Breast epithelium (tissue), 4 donors: ENCODE measurements at regions not wholly inside any gene's neighbourhood (a gene's known extent, or its start where the extent isn't known, plus 50 kb on each side); places are given as distances from the start of the nearest gene placed in this dataset.

Experiments used
- DNase-seq, 2 donors: peaks; one replicate each; pipeline ENCODE4 v3.0.0-alpha.2; 2019; ENCODE audit warnings: low spot score in 2 of 2
- H3K27ac ChIP-seq, 2 donors: fragments of 200-600 bp; sonication (generic) in 1 of 2; one replicate each; pipeline ENCODE4 v1.5.1; 2016 to 2019; ENCODE audit warnings: mild to moderate bottlenecking in 1 of 2
- H3K27me3 ChIP-seq, 2 donors: fragments of 200-600 bp; sonication (generic) in 1 of 2; one replicate each; pipeline versions ENCODE4 v1.5.1 to v1.6.0; 2017 to 2019; ENCODE audit warnings: control low read depth in 1 of 2, mild to moderate bottlenecking in 1 of 2
- H3K36me3 ChIP-seq: fragments of 200-600 bp; one replicate; pipeline ENCODE4 v1.5.1; 2019
- H3K4me1 ChIP-seq, 2 donors: fragments of 200-600 bp; sonication (generic); one replicate each; pipeline ENCODE4 v1.5.1; 2016 to 2019; ENCODE audit warnings: control low read depth in 1 of 2
- H3K4me3 ChIP-seq, 3 donors: fragments of 200-600 bp; sonication (generic); 1 replicate in 2 of 3; 2 replicates in 1 of 3; pipeline ENCODE4 v1.5.1; 2016 to 2019; ENCODE audit warnings: mild to moderate bottlenecking in 3 of 3, moderate library complexity in 2 of 3
- H3K9me3 ChIP-seq, 2 donors: fragments of 200-600 bp; sonication (generic) in 1 of 2; one replicate each; pipeline ENCODE4 v1.5.1; 2016 to 2019; ENCODE audit warnings: control low read depth in 1 of 2
- POLR2A ChIP-seq: fragments of 450-650 bp; IDR thresholded peaks from one replicate; pipeline ENCODE4 v1.6.1; 2016; ENCODE audit warnings: antibody characterized with exemption, mild to moderate bottlenecking, moderate library complexity
- POLR2AphosphoS5 ChIP-seq, 3 donors: sonication (generic); formaldehyde crosslinking; IDR thresholded peaks; one replicate each; pipeline ENCODE4 v1.6.1; 2017; ENCODE audit warnings: antibody characterized with exemption in 3 of 3
- intact Hi-C: fragments of 100-400 bp; cut with DNase I; formaldehyde crosslinking; loops from one replicate; pipeline ENCODE4 v1.15.1; 2023; ENCODE audit warnings: low total_unique reads
- TF ChIP-seq, protein P1 (sequence below), 3 donors: fragments of 450-650 bp; IDR thresholded peaks; one replicate each; pipeline ENCODE4 v1.5.1; 2016 to 2017; ENCODE audit warnings: antibody characterized with exemption in 3 of 3, mild to moderate bottlenecking in 3 of 3, moderate library complexity in 3 of 3

DNA sequence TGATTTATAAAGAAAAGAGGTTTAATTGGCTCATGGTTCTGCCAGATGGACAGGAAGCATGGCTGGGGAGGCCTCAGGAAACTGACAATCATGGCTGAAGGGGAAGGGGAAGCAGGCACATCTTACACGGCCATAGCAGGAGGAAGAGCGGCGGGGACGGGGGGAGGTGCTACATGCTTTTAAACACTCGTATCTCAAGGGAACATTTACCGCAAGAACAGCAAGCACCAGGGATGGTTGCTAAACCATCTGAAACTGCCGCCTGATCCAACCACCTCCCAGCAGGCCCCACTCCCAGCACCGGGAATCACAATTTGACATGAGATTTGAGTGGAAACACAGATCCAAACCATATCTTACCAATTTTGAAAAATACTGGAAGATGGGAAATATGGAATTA, 362.8 kb downstream of the FBXO15 start:
- Histone ChIP-seq H3K27me3 (no peaks in the 10 kb centered on the region), H3K4me1 (no peaks in the 10 kb centered on the region), H3K36me3 (no peaks in the 10 kb centered on the region), H3K9me3 (no peaks in the 10 kb centered on the region), H3K27ac (peak overlapping the region in 1 of 2 donors; percentile 55), H3K4me3 (no peak overlapping the region)
- intact Hi-C loops: no loop called here
- DNase-seq: no peak
- TF ChIP-seq POLR2A (no peak), POLR2AphosphoS5 (IDR thresholded peaks at IDR 0.05) (no peak)
- TF ChIP-seq, protein P1, sequence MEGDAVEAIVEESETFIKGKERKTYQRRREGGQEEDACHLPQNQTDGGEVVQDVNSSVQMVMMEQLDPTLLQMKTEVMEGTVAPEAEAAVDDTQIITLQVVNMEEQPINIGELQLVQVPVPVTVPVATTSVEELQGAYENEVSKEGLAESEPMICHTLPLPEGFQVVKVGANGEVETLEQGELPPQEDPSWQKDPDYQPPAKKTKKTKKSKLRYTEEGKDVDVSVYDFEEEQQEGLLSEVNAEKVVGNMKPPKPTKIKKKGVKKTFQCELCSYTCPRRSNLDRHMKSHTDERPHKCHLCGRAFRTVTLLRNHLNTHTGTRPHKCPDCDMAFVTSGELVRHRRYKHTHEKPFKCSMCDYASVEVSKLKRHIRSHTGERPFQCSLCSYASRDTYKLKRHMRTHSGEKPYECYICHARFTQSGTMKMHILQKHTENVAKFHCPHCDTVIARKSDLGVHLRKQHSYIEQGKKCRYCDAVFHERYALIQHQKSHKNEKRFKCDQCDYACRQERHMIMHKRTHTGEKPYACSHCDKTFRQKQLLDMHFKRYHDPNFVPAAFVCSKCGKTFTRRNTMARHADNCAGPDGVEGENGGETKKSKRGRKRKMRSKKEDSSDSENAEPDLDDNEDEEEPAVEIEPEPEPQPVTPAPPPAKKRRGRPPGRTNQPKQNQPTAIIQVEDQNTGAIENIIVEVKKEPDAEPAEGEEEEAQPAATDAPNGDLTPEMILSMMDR (IDR thresholded peaks at IDR 0.05): no peak

DNA sequence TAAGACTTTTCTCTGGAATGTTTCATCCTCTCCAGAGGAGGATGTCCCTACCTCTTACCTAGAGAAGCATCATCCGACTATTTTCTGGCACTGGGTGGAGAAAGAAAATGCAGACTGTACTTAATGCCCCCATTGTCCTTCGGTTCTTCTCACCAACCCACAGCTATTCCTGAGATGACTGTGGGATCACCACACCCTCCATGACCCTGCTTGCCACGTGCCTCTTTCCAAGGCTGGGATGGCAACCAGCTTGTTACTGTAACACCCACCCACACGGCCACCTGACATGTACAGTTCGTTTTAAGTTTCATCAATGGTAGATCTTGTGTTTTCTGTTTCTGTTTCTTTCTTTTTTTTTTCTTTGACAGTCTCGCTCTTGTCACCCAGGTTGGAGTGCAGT, 365.2 kb downstream of the FBXO15 start:
- H3K27ac ChIP-seq: no peak overlapping the region
- DNase-seq: no peak
- no peaks in the 10 kb centered on the region for H3K36me3 ChIP-seq
- no peaks in the 10 kb centered on the region for H3K9me3 ChIP-seq
- H3K4me3 ChIP-seq: no peak overlapping the region
- intact Hi-C loops: no loop called here
- no peaks in the 10 kb centered on the region for H3K27me3 ChIP-seq
- TF ChIP-seq POLR2AphosphoS5 (IDR thresholded peaks at IDR 0.05) (no peak), POLR2A (no peak)
- TF ChIP-seq, protein P1 (IDR thresholded peaks at IDR 0.05): no peak
- H3K4me1 ChIP-seq: no peaks in the 10 kb centered on the region

DNA sequence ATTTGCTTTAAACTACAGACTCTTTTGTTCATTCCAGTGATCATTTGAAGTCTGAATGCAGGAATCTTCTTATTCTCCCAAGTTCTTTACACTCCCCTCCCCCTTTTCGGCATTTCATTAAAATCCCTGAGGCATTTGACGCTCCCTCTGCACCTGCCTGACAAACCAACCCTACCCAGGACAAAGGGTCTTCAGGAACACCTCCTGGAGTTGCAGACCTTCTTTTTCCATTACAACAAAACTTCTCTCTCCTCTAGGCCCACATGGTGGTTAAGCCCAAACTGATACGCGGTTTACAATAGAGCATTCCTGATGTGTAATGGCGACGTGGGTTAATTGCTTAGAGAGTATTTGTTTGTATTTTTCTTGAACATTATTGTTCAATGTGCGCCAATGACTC, 367.4 kb downstream of the FBXO15 start:
- intact Hi-C loops: no loop called here
- TF ChIP-seq POLR2AphosphoS5 (IDR thresholded peaks at IDR 0.05) (no peak), POLR2A (no peak)
- TF ChIP-seq, protein P1 (IDR thresholded peaks at IDR 0.05): no peak
- H3K27ac ChIP-seq: no peak overlapping the region
- H3K4me3 ChIP-seq: no peak overlapping the region
- no peaks in the 10 kb centered on the region for H3K27me3 ChIP-seq
- no peaks in the 10 kb centered on the region for H3K36me3 ChIP-seq
- no peak for DNase-seq
- no peaks in the 10 kb centered on the region for H3K9me3 ChIP-seq
- H3K4me1 ChIP-seq: no peaks in the 10 kb centered on the region

DNA sequence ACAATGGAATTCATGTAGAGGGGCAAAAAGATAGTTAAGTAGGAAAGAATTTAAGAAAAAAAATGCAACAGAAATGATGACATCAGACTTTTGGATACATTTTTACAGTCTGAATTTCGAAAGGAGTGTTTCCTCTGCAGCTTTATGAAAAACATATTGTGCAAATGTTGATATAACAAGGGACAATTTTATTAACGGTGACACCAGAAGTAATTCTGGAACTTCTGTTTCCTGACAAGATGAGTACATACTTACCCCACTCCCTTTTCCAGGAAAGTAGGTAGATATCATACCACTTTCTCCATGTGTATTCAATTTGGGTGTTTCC, 369.6 kb downstream of the FBXO15 start:
- no peak for DNase-seq
- intact Hi-C loops: no loop called here
- Histone ChIP-seq H3K36me3 (no peaks in the 10 kb centered on the region), H3K27me3 (no peaks in the 10 kb centered on the region), H3K4me1 (no peaks in the 10 kb centered on the region), H3K9me3 (no peaks in the 10 kb centered on the region), H3K4me3 (no peak overlapping the region), H3K27ac (no peak overlapping the region)
- TF ChIP-seq, protein P1 (IDR thresholded peaks at IDR 0.05): no peak
- TF ChIP-seq POLR2A (no peak), POLR2AphosphoS5 (IDR thresholded peaks at IDR 0.05) (no peak)

DNA sequence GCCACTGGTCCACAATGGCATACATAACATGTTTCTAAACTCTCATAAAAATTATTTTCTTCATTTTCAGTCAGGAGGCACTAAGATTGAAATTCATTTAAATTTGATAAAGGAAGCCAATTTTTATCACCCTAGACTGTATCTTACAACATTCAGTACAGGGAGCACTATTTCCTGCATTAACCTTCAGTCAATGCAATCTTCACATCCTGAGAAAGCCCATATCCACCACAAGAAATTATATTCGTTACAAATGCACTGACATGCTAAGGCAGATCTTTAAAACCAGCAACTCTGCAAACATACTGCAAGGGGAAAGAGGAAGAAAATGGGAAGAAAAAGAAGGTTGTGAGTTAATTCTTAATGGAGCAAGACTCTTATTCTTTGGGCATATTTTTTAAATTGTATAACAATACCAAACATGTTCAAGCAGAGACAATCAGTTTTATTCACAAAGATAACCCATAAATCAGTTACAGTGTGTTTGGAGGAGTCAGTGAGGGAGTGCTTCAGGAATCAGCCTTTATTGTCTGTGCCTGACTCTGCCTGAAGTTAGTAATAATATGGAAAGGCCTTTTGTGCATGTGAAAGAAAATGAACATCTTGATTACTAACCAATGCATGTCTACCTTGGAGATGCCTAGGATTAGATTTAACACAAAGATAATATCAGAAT, 370.1 kb downstream of the FBXO15 start:
- DNase-seq: no peak
- Histone ChIP-seq H3K27ac (no peak overlapping the region), H3K4me3 (no peak overlapping the region), H3K27me3 (no peaks in the 10 kb centered on the region), H3K9me3 (no peaks in the 10 kb centered on the region), H3K36me3 (no peaks in the 10 kb centered on the region), H3K4me1 (no peaks in the 10 kb centered on the region)
- intact Hi-C loops: no loop called here
- no peak for TF ChIP-seq POLR2AphosphoS5 (IDR thresholded peaks at IDR 0.05)
